BJ (cell line): ENCODE measurements at regions not wholly inside any gene's neighbourhood (a gene's known extent, or its start where the extent isn't known, plus 50 kb on each side); places are given as distances from the start of the nearest gene placed in this dataset.

Experiments used
- CTCF ChIA-PET: fragments of 350-600 bp; formaldehyde crosslinking; extraction: SDS; loops from one replicate; lab custom pipeline; 2021; ENCODE audit warnings: antibody characterized with exemption, inconsistent platforms; lab: Yijun Ruan, JAX
- POLR2A ChIA-PET: fragments of 300-600 bp; sonication (Branson Sonifier 250); formaldehyde crosslinking; extraction: SDS; loops from one replicate; lab custom pipeline; 2021; ENCODE audit warnings: antibody characterized with exemption; lab: Charles Lee
- DNase-seq: peaks from one replicate; pipeline ENCODE4 v3.0.0-alpha.2; 2011; ENCODE audit warnings: low read depth
- H3K27me3 ChIP-seq: 2 replicates; pipeline ENCODE4 v1.6.0; 2011; ENCODE audit warnings: low read length; ENCODE audit not compliant: control insufficient read depth, insufficient read depth
- H3K36me3 ChIP-seq: 2 replicates; pipeline ENCODE4 v1.5.1; 2011; ENCODE audit warnings: low read length; ENCODE audit not compliant: control insufficient read depth, insufficient read depth
- H3K4me3 ChIP-seq: 2 replicates; pipeline ENCODE4 v1.5.1; 2011; ENCODE audit warnings: low read depth, mild to moderate bottlenecking, control low read depth, low read length
- TF ChIP-seq, protein P1 (sequence below): IDR thresholded peaks from 2 replicates; pipeline ENCODE4 v1.5.1; 2011; ENCODE audit warnings: low read depth, mild to moderate bottlenecking, control low read depth, inconsistent platforms, low read length, moderate library complexity; ENCODE audit not compliant: insufficient read depth

DNA sequence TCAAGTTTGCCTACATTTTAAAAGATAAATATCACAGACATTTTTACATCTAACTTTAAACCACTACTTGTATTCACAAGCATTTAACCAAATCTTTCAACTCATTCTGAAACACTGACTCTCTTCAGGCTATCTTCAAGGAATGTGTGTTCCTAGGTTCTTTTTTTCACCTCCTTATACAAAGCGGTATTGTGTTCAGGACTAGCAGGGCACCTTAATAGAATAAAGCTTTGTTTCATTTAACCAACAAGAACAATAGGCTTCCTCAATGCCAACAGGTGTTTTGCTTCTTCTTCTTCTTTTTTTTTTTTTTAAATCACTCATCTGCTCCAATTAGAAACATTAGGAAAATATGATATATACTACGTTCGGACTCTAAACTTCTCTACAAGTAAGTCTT is 212.9 kb upstream of the SEMA3E start:
- Histone ChIP-seq H3K4me3 (no peak overlapping the region), H3K27me3 (no peaks in the 10 kb centered on the region), H3K36me3 (no peaks in the 10 kb centered on the region)
- DNase-seq: no peak
- POLR2A ChIA-PET: no interaction called here
- CTCF ChIA-PET: interaction anchor here (1.3 kb wide), 1 partner anchor 11 kb away, joined by 5 read pairs; no protein-coding TSS in a partner anchor
- TF ChIP-seq, protein P1, sequence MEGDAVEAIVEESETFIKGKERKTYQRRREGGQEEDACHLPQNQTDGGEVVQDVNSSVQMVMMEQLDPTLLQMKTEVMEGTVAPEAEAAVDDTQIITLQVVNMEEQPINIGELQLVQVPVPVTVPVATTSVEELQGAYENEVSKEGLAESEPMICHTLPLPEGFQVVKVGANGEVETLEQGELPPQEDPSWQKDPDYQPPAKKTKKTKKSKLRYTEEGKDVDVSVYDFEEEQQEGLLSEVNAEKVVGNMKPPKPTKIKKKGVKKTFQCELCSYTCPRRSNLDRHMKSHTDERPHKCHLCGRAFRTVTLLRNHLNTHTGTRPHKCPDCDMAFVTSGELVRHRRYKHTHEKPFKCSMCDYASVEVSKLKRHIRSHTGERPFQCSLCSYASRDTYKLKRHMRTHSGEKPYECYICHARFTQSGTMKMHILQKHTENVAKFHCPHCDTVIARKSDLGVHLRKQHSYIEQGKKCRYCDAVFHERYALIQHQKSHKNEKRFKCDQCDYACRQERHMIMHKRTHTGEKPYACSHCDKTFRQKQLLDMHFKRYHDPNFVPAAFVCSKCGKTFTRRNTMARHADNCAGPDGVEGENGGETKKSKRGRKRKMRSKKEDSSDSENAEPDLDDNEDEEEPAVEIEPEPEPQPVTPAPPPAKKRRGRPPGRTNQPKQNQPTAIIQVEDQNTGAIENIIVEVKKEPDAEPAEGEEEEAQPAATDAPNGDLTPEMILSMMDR: no peak

DNA sequence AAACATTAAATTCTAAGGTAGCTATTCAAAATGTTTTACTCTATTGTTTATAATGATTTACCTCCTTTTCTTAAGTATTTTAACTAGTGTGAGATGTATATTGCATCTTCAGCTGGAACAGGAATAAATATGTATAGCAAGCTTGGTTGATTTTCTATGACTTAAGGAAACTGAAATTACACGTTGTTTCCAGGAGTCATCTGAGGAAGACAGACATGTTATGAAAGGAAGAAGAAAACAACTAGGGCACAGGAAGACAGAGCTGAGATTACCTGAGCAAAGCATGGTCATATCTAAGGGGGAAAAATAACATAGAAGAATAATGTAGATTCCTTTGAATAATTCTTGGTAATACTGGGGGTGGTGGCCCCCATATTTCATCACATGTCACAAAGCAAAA is 210.9 kb upstream of the SEMA3E start:
- DNase-seq: no peak
- no peaks in the 10 kb centered on the region for H3K27me3 ChIP-seq
- POLR2A ChIA-PET: no interaction called here
- TF ChIP-seq, protein P1: no peak
- no peaks in the 10 kb centered on the region for H3K36me3 ChIP-seq
- CTCF ChIA-PET: no interaction called here
- H3K4me3 ChIP-seq: no peak overlapping the region

DNA sequence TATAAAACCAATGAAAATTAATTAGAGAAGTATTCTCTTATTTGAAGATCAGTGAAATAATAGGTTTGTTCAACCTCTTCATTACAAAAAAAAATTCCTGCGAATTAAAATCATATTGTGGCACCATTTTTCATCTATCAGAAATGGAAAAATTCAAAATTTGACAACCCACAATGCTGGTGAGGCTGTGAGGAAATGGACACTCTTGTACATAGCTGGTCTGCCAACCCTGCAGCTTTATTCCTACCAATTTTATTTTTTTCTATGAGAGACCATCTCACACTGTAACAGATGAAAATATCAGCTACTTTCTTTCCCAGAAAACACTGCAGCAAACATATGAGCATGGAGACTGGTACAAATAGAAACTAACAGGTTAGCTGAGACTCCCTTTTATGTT is 208.8 kb upstream of the SEMA3E start:
- Histone ChIP-seq H3K27me3 (no peaks in the 10 kb centered on the region), H3K36me3 (no peaks in the 10 kb centered on the region), H3K4me3 (no peak overlapping the region)
- CTCF ChIA-PET: interaction anchor here (1.1 kb wide), 1 partner anchor 11 kb away, joined by 3 read pairs; no protein-coding TSS in a partner anchor
- DNase-seq: no peak
- POLR2A ChIA-PET: no interaction called here
- TF ChIP-seq, protein P1: no peak

DNA sequence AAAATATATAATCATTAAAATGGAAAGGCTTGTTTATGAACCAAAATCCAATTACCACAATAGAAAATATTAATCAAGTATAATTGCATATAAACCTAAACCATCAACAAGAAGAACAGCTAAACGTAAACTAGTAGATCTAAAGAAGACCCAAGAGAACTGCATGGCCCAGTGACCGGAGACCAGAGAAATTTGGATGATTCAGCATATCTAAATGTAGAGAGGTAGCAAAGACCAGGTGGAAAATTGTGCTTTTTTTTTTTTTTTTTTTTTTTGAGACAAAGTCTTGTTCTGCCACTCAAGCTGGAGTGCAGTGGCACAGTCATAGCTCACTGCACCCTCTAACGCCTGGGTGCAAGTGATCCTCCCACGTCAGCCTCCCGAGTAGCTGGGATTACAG is 207.2 kb upstream of the SEMA3E start:
- DNase-seq: no peak
- no peak overlapping the region for H3K4me3 ChIP-seq
- H3K27me3 ChIP-seq: no peaks in the 10 kb centered on the region
- POLR2A ChIA-PET: no interaction called here
- H3K36me3 ChIP-seq: no peaks in the 10 kb centered on the region
- CTCF ChIA-PET: no interaction called here
- TF ChIP-seq, protein P1: no peak

DNA sequence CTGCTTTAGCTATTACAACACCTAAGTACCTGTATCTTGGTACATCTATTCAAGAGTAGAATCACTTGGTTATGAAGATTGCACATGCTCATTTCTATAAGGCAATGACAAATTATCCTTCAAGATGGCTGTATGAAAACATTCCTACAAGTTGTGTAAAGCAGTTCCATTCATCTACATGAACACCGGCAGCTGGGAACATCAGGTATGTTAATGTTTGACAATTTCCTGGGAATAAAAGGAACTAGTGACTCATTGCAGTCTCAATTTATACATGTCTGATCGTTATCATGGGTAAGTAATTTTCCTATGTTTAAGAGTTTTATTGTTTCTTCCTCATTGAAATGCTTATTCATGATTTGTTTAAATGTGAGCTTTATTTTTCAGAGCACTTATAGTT is 203.2 kb upstream of the SEMA3E start:
- TF ChIP-seq, protein P1: no peak
- ChIA-PET CTCF (interaction anchor here (0.6 kb wide), 1 partner anchor 1276 kb away, joined by 3 read pairs; no protein-coding TSS in a partner anchor), POLR2A (no interaction called here)
- no peak overlapping the region for H3K4me3 ChIP-seq
- DNase-seq: no peak
- H3K27me3 ChIP-seq: no peaks in the 10 kb centered on the region
- H3K36me3 ChIP-seq: no peaks in the 10 kb centered on the region
